Spleen (tissue), 11 donors: ENCODE measurements at regions not wholly inside any gene's neighbourhood (a gene's known extent, or its start where the extent isn't known, plus 50 kb on each side); places are given as distances from the start of the nearest gene placed in this dataset.

ENCODE experiments used
- DNase-seq: peaks from one replicate; pipeline ENCODE4 v3.0.0-alpha.2; 2020
- H3K27ac ChIP-seq, 8 donors: fragments of 200-600 bp; sonication (generic) in 7 of 8; 1 replicate in 4 of 8; 2 replicates in 4 of 8; pipeline versions ENCODE4 v1.5.0 to v1.8.0; 2016 to 2021; ENCODE audit warnings: inconsistent platforms in 4 of 8, mild to moderate bottlenecking in 4 of 8, moderate library complexity in 1 of 8
- H3K27me3 ChIP-seq, 7 donors: fragments of 200-600 bp; sonication (generic) in 6 of 7; replicated peaks in 1 of 7; 1 replicate in 4 of 7; 2 replicates in 3 of 7; pipeline versions ENCODE4 v1.5.0 to v1.8.0; 2016 to 2021; ENCODE audit warnings: inconsistent platforms in 3 of 7, mild to moderate bottlenecking in 1 of 7
- H3K36me3 ChIP-seq, 6 donors: fragments of 200-600 bp; sonication (generic) in 5 of 6; 1 replicate in 4 of 6; 2 replicates in 2 of 6; pipeline versions ENCODE4 v1.5.0 to v1.8.0; 2016 to 2021; ENCODE audit warnings: inconsistent platforms in 2 of 6
- H3K4me1 ChIP-seq, 6 donors: fragments of 200-600 bp; sonication (generic) in 5 of 6; 1 replicate in 3 of 6; 2 replicates in 3 of 6; pipeline versions ENCODE4 v1.5.0 to v1.8.0; 2016 to 2021; ENCODE audit warnings: inconsistent platforms in 3 of 6
- H3K4me3 ChIP-seq, 8 donors: fragments of 200-600 bp; sonication (generic) in 7 of 8; 1 replicate in 4 of 8; 2 replicates in 4 of 8; pipeline versions ENCODE4 v1.5.0 to v1.8.0; 2016 to 2021; ENCODE audit warnings: inconsistent platforms in 4 of 8, mild to moderate bottlenecking in 4 of 8, moderate library complexity in 2 of 8
- H3K9me3 ChIP-seq, 8 donors: fragments of 200-600 bp; sonication (generic) in 7 of 8; 1 replicate in 4 of 8; 2 replicates in 4 of 8; pipeline versions ENCODE4 v1.5.0 to v1.8.0; 2016 to 2021; ENCODE audit warnings: inconsistent platforms in 4 of 8
- CTCF ChIP-seq, 11 experiments: fragments of 200-600 bp in 7 of 11; fragments of 450-650 bp in 4 of 11; sonication (generic) in 4 of 11; IDR thresholded peaks in 8 of 11; conservative IDR thresholded peaks in 3 of 11; 1 replicate in 7 of 11; 2 replicates in 4 of 11; pipeline versions ENCODE4 v1.4.0 to v1.8.0; 2016 to 2021; ENCODE audit warnings: antibody characterized with exemption in 11 of 11, inconsistent platforms in 4 of 11, mild to moderate bottlenecking in 1 of 11
- POLR2A ChIP-seq, 3 donors: fragments of 450-650 bp; IDR thresholded peaks; one replicate each; pipeline ENCODE4 v1.5.1; 2017; ENCODE audit warnings: antibody characterized with exemption in 3 of 3, mild to moderate bottlenecking in 1 of 3
- POLR2AphosphoS5 ChIP-seq, 3 donors: sonication (generic); formaldehyde crosslinking; IDR thresholded peaks; one replicate each; pipeline ENCODE4 v1.5.1; 2017; ENCODE audit warnings: antibody characterized with exemption in 3 of 3
- WGBS, 5 donors: extraction: QIAGEN DNeasy Blood & Tissue Kit in 3 of 5; methylation state at CpG; one replicate each; pipeline versions ENCODE4 v1.1.5 to v1.1.7; 2013 to 2018; 5-methylcytosine and 5-hydroxymethylcytosine counted together
- intact Hi-C: fragments of 100-400 bp; cut with DNase I; formaldehyde crosslinking; loops from one replicate; pipeline ENCODE4 v1.15.0; 2023; ENCODE audit warnings: low total_unique reads
- donor health status: healthy with polysubstance abuse.
- donor health status: DM: no; HTN: no; CAD: no; lungs with moderate emphysema.
- donor health status: DM: no; HTN: no; CAD: no.
- donor health status: Bipolar disorder and iron deficiency.
- donor health status: healthy.
- donor health status: DM: no; HTN: no; CAD: no.
- donor health status: DM: yes; HTN: yes; CAD: no.

- Histone ChIP-seq H3K4me1 (peaks cover 2 to 25% (median 14%) of the 10 kb centered on the region in 6 donors), H3K27me3 (peaks cover 0 to 18% (median 0%) of the 10 kb centered on the region in 7 donors), H3K36me3 (no peaks in the 10 kb centered on the region), H3K27ac (no peak overlapping the region), H3K9me3 (no peaks in the 10 kb centered on the region), H3K4me3 (no peak overlapping the region)
- DNase-seq = no peak
- TF ChIP-seq CTCF (IDR thresholded peaks at IDR 0.05 in 8 of 11, conservative IDR thresholded peaks at IDR 0.05 in 3 of 11) = no peak
- TF ChIP-seq POLR2A (IDR thresholded peaks at IDR 0.05) = no peak
- no peak for TF ChIP-seq POLR2AphosphoS5 (IDR thresholded peaks at IDR 0.05)
- intact Hi-C loops = no loop called here
- 80 to 100% (median 88%) methylated on average over 1 of the region's 1 CpG for WGBS, 5 donors
Observed at GRCh38 chr2:217715484-217715883, 287.3 kb downstream of the TNS1 start.

- Histone ChIP-seq H3K36me3 (no peaks in the 10 kb centered on the region), H3K9me3 (no peaks in the 10 kb centered on the region), H3K27ac (peak overlapping the region in 4 of 8 donors; percentile 4 to 26 (median 11)), H3K27me3 (peaks cover 0 to 18% (median 0%) of the 10 kb centered on the region in 7 donors), H3K4me1 (peaks cover 2 to 25% (median 15%) of the 10 kb centered on the region in 6 donors), H3K4me3 (no peak overlapping the region)
- TF ChIP-seq CTCF (IDR thresholded peaks at IDR 0.05 in 8 of 11, conservative IDR thresholded peaks at IDR 0.05 in 3 of 11) = no peak
- no peak for TF ChIP-seq POLR2A (IDR thresholded peaks at IDR 0.05)
- no peak for TF ChIP-seq POLR2AphosphoS5 (IDR thresholded peaks at IDR 0.05)
- no peak for DNase-seq
- WGBS, 5 donors = 34 to 47% (median 35%) methylated on average over 10 of the region's 10 CpGs
- intact Hi-C loops = no loop called here
Observed at GRCh38 chr2:217714287-217714751, 288.5 kb downstream of the TNS1 start.

- TF ChIP-seq POLR2A (IDR thresholded peaks at IDR 0.05) (no peak), POLR2AphosphoS5 (IDR thresholded peaks at IDR 0.05) (peak in 1 of 3 donors; percentile 27), CTCF (IDR thresholded peaks at IDR 0.05 in 8 of 11, conservative IDR thresholded peaks at IDR 0.05 in 3 of 11) (peak; percentile 71 to 95 (median 90))
- intact Hi-C loops = loop anchor here (2.0 kb wide), 1 partner anchor 1031 kb away; no protein-coding TSS in a partner anchor
- Histone ChIP-seq H3K9me3 (no peaks in the 10 kb centered on the region), H3K4me3 (no peak overlapping the region), H3K36me3 (no peaks in the 10 kb centered on the region), H3K27ac (peak overlapping the region in 4 of 8 donors; percentile 4 to 26 (median 11)), H3K27me3 (peaks cover 0 to 18% (median 0%) of the 10 kb centered on the region in 7 donors), H3K4me1 (peaks cover 2 to 25% (median 16%) of the 10 kb centered on the region in 6 donors)
- 44 to 50% (median 48%) methylated on average over 16 of the region's 16 CpGs for WGBS, 5 donors
- DNase-seq = peak; percentile 90
Observed at GRCh38 chr2:217713395-217714286, 289.2 kb downstream of the TNS1 start.

GRCh38 chr2:217712431-217712830 lies 290.4 kb downstream of the TNS1 start:
- H3K9me3 ChIP-seq = no peaks in the 10 kb centered on the region
- DNase-seq = no peak
- peaks cover 2 to 25% (median 16%) of the 10 kb centered on the region in 6 donors for H3K4me1 ChIP-seq
- H3K4me3 ChIP-seq = no peak overlapping the region
- intact Hi-C loops = loop anchor here (2.0 kb wide), 1 partner anchor 1030 kb away; no protein-coding TSS in a partner anchor
- peaks cover 0 to 21% (median 0%) of the 10 kb centered on the region in 7 donors for H3K27me3 ChIP-seq
- H3K36me3 ChIP-seq = no peaks in the 10 kb centered on the region
- WGBS, 5 donors = 85 to 96% (median 93%) methylated on average over 7 of the region's 7 CpGs
- TF ChIP-seq POLR2A (IDR thresholded peaks at IDR 0.05) (no peak), POLR2AphosphoS5 (IDR thresholded peaks at IDR 0.05) (no peak), CTCF (IDR thresholded peaks at IDR 0.05 in 8 of 11, conservative IDR thresholded peaks at IDR 0.05 in 3 of 11) (no peak)
- H3K27ac ChIP-seq = no peak overlapping the region
